HG03064 (cell line): ENCODE measurements at regions not wholly inside any gene's neighbourhood (a gene's known extent, or its start where the extent isn't known, plus 50 kb on each side); places are given as distances from the start of the nearest gene placed in this dataset.

Source experiments
- ATAC-seq: cut with Tn5 transposase; IDR thresholded peaks from one replicate; pipeline ENCODE4 v1.9.1; 2021; ENCODE audit warnings: low read depth; ENCODE audit not compliant: unreplicated experiment

DNA sequence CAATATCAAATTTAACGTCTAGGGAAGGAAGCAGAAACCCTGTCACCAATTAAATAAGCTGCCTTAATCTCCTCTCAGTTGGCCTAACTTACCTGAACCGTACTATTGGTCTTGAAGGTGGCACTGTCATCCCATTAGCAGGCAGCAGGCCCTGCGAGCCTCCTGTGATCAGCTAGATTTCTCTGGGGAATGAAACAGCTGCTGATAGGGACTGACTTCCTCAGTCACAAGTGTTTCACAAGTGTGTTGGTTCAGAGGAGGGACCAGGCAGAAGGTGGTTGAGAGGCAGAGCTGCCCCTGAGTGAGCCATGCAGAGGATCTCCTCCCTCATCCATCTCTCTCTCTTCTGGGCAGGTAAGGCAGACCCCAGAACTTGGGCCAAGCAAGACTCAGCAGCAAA, 166.8 kb downstream of the DAD1 start:
- ATAC-seq: peak; percentile 70

DNA sequence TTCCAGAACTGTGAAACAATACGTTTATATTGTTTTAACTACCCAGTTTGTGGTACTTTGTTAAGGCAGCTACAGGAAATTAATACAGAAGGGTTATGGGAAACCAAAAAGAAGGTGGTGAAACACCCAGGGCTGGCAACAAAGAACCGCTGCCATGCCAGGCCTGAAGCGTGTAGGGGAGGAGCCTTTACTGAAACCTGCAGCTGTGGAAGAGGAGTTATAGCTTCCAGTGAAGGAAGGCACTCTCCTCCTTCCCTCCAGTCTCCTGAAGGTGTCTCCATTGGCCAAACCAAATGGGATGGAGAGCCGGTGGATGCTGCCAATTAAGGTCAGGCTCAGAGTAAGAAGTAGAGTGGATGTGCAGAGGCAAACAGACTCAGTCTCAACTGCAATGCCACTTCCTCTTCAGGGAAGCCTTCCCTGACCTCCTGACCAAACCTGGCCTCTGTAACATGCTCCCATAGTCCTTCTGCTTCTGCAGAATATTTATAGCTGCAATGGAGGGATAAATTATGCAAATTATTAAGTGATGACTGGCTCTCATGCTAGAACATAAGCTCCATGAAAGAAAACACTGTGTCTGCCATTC, 168.3 kb downstream of the DAD1 start:
- ATAC-seq: no peak

DNA sequence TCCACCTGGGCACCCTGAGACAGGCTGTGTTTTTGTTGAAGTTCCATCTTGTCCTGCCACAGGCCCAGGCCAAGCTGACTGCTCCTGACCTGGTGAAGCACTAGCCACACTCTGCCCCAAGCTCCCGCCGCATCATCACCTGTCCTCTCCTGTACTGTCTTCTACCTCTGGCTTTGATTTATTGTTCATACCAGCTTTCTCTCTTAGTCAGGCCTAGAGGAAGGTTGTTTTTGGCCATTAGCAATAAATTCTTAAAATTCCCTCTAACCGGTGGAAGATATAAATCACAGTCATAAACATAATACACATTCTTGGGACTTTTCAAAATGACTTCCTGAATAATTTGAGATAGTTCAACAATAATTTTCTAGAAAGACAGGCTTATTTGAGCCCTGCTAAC, 169.4 kb downstream of the DAD1 start:
- no peak for ATAC-seq

DNA sequence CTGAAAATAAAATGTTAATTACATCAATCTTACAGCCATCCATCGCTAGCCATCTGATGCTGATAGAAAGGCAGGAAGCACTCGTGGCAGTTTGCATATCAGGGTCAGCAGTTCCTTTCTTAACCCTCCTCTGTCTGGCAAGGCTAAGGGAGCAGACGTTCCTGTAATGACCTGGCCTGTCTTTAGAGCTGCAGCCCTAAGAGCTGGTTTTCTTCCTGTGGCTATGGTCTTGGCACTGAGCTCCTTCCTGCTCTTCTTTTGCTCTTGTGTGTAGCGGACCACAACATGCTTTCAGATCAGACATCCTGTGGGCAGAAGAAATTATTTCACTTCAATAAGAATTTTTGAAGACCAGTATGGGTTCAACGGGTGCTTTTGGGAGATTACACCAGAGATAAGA, 170.4 kb downstream of the DAD1 start:
- no peak for ATAC-seq

DNA sequence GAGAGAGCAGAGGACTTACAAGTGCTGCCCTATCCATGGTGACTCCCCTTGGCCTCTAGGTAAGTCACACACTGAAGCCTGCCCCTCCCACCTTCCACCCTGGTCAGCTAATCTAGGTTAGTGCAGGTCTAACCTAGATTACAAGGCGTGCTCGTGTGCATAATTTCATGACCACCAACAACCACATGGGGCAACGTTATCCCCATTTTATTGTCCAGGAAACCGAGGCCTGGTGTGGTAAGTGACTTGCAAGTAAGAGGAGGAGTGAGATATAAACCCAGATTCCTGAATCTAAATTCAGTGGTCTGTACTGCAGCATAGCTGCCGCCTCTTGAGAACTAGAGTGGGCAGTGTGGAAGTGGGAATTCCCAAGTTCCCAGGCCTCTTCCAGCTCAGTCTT, 171.1 kb downstream of the DAD1 start:
- no peak for ATAC-seq

DNA sequence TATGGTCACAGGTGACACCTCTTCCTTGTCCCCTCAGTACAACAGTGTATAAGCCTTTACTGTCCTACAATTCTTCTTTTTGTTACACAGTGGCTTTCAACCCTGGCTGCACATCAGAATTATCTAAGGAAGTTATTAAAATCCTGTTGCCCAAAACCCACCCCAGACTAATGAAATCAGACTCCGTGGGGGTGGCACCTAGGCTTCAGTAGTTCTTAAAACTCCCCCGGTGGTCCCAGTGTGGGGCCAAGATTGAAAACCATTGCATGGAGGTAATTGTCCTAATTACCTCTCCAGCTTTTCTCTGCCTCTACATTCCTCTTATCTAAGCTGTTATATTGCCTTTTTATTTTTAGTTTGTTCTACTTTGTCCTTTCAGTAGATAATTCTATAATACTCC, 172.8 kb downstream of the DAD1 start:
- no peak for ATAC-seq

DNA sequence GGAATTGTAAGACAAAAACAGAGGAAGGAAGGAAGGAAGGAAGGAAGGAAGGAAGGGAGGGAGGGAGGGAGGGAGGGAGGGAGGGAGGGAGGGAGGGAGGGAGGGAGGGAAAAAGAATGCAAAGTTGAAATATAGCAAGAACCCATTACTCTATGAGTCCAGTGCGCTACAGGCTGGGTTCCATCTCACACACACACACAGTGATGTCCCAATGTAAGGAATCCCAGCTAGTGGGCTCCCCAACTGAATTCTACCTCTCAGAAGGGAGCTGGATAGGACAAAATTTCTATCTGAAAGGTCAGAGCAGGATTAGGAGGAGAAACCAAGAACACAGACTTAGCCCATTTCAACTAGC, 173.4 kb downstream of the DAD1 start:
- ATAC-seq: no peak

DNA sequence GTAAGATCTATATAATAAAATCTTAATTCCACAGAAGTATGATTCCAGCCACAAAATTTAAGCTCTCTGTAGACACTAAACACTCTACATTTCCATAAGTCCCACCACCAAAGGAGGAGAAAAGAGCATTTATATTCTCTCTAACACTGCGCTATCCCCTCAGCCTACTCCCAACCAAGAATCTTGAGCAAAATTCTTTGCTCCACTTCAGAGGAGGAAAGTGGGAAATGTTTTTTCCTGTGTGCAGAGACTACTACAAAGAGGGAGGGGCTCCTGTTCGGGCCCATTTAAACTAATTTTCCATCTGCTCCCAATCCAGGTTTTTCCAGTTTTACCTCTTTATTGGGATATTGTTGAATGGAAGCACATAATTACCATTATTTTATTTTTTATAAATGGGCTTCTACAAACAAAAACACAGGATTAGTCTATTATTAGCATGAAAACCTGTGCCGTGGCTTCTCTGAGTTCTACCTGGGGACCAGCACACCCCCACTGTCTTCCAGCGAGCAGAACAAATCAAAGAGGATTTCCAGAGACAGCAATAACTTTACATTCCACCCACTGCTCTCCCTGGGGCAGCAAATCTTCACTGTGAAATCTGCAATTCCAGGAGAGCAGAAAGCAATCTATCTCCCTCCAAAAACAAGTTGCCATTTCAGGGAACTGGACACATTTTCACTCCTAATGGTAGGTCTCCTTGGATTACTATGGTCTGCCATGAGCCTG, 174.0 kb downstream of the DAD1 start:
- ATAC-seq: no peak

DNA sequence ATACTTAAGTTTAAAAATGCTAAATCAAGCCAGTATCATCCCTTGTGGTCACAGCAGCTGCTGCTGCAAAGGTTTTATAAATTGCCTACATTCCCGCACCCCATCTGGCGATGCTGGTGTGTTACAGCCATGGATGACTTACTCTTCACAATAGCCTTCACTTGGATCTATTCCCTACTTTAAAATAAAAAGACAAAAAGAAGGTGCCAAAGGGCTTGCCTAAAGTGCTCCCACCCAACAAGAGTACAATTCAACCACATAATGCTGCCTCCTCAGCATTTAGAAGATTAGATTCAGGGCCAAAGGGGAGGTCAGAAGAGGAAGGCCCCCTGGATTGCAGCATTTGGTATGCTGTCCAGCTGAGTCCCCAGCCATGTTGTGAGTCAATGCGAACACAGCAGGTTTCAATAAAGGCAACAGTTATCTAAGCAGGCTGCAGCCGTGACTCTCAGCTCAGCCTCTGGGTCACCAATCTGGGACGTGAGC, 176.1 kb downstream of the DAD1 start:
- ATAC-seq: no peak

DNA sequence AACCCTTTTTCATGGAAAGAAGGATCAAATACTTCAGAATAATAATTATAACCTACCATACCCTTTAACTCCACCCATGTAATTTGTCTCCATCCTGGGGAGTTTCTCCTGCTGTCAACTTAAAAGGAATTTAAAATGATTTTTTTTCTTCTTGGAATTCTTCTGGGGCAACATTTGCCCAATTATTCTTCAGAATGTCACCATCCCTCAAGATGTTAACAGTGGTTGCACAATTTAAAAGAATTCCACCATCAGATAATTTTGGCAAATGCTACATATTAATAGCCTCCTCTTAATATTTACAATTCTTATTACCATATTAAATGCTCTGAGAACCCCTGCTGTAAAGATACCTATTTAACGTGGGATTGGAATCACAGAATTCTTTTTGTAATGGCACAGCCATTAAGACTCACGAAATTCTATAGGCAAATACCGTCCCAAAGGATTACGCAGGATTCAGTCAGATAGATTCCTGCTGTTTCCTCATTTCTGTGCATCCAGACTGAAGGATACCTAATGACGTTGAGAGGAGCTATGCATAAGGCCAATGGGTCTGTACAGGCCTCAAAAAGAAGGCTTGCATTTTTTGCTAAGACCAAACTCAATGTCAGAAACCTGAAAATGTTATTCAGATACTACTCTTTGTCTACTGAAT, 177.5 kb downstream of the DAD1 start:
- no peak for ATAC-seq

DNA sequence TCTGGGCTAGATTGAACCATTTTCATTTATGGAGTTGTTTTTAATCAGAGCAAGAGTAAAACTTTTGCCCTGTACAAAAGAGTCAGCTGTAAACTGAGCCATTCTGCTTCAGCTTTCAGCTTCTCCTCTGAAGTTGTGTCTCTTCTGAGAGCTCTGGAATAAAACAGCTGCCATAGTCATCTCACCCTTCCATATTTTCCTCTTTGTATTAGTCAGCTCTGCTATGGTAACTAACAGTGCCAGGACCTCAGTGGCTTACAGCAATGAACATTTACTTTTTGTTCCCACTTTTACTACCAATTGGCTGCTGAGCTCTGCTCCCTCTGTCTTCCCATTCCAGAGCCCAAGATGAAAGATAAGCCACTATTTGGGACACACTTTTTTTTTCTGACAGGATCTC, 178.5 kb downstream of the DAD1 start:
- no peak for ATAC-seq

DNA sequence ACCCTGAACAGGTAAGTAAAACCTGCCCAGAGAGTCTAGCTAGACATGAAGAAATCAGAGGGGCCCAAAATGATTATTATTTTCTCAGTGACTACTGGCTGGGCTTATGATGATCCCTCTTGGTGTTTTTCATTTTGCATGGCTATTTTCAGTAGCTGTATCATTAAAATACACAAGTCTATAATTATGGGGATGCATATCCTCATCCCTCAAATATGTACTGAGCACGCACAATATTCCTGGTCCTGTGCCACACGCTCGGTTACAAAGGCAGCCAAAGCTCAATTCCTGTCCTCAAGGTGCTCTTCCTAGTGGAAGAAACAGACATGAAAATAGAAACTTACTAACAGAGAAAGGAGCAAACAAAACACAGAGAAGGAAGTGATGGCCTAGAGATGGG, 180.0 kb downstream of the DAD1 start:
- no peak for ATAC-seq

DNA sequence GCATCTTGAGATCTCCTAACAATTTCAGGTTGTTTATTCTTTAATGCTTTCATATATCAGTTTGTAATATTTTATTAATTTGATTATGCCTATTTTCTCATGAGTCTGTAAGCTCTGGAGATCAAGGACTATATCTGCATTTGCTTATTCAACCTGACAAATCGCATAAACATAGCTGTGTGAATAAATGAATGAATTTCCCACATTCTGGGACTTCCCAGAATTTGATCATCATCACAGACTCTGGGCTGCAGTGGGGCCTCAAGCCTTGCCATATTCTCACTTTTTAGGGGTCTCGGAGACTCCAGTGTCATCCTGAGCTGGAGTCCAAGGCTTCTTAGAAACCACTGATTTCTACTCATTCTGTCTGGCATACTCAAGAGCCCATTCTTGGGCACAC, 180.5 kb downstream of the DAD1 start:
- no peak for ATAC-seq

DNA sequence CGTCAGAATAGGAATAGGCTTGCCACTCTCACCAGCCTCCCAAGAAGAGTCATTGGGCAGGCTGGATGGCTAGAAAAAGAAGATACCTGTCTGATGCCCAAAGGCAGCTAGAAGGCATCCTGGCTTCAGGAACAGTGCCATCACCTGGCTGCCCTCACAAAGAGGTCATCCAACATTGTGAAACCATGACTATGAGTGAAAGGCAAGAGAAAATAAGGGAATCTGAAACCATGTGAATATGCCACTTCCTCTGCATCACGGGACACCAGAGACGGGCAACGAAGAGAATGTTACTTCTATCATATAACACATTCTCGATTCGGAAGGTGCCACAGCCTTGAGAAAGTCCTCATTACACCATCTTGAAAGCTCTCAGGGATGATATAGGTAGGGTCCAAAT, 182.0 kb downstream of the DAD1 start:
- no peak for ATAC-seq

DNA sequence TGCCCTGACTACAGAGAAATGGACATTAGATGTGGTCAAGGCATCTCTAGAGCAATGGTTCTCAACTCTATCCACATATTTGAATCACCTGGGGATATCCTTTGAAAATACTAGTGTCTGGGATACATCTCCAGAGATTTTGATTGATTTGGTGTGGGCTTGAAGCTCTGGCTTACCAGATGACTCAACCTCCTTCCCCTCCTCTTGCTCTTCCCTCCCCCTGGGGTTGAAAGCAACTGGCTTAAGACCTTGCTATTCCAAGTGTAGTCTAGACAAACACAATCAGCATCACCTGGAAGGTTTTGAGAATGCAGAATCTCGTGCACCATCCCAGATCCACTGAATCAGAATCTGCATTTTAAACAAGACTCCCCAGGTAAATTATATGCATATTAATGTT, 183.8 kb downstream of the DAD1 start:
- ATAC-seq: no peak

DNA sequence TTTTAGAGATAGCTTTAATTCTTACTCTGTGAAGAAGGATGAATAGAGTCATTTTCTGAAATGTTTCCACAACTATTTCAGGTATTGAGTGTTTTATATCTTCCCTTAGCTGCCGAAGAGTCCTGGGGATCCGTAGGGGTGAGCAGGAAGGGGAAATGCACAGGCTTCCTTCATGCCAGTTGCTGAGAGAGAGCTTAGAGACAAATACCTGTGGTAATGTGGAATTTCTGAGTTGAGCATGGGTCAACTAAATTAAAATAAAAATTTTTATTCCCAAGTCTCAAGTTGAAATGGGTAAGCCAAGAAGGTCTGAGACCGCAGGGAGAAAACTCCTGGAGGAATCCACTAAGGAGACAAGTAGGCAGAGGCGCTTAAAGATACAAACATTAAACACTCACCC, 185.7 kb downstream of the DAD1 start:
- ATAC-seq: no peak

DNA sequence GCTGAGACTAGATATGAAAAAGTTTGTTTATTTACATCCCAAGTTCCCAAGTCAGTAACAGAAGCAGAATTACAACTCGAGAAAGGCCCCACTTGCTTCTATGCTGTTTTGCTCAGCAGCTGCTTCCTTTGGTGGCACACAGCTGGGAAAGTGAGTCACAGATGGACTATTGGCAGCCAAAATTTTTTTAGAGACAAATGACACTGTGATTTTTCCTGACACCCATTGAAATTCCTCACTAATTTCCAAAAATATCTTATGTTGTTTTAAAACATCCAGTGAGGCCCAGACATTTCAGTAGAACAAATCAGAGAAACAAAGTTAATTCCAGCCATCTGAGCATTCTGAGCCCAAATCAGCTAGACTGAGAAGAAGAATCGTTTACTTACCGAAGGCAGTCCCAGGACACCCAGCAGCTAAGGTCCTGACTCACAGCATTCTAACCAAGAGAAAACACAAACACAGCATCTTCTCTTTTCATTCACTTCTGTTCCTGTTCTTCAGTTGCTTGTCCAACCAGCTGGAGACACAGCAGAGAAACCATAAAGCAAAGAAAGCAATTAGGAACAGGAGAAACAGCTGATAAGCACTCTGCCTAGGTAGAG, 188.3 kb downstream of the DAD1 start:
- no peak for ATAC-seq

DNA sequence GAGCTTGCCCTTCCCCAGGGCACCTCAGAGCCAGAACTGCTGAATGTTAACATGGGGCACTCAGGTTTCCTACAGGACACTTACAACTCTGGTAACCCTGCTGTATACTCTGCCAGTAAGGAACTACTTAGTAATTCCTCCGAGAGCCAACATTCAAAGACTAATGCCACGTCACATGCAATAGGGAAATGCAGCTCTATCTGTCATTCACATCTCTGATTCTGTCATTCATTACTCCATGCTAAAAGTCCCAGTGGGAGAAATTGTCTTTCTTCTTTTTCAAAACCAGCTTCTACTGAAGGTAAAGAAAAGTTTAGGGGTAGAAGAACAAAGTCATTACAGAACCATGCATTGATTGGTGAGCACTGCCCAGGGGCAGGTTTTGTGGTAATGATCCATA, 189.2 kb downstream of the DAD1 start:
- ATAC-seq: no peak

DNA sequence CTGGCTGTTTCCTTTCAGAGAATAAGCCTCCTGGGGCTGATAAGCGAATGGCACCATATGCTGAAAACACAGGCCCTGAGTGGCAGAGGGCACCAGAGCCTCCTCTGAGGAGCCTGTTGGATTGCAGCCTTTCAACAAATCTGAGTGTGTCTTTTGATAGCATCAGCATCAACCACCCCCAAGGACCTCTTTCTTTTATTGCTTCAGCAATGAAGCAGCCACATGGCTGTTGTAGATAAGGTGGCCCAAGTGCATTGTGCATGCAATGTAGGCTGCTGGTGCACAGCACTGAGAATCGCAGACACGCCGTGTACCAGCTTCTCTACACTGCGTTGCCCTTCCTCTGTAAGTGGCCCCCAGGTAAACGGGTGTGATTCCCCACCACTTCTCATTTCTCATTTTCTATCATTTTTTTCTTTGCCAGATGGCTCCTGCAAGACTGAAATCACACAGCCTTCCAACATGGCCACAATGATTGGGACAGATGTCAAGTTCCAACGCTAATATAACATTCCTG, 191.7 kb downstream of the DAD1 start:
- no peak for ATAC-seq

DNA sequence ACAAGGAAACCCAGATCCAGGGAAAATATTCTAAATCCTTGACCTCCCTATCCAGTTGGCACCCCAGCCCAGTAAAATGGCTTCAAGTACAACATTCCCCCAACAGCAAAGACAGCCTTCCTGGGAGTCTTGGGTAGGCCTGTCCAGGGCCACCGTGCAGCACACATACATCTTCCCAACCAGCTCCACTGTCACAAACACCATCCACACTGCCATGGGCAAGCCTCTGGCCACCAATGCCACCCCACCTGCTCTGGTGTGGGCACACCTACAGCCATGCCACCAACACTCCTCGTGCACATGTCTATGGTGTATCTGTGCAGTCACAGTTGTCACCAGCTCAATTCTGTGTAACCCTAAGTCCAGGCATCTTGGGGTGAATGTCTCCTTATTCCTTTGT, 193.2 kb downstream of the DAD1 start:
- ATAC-seq: no peak

DNA sequence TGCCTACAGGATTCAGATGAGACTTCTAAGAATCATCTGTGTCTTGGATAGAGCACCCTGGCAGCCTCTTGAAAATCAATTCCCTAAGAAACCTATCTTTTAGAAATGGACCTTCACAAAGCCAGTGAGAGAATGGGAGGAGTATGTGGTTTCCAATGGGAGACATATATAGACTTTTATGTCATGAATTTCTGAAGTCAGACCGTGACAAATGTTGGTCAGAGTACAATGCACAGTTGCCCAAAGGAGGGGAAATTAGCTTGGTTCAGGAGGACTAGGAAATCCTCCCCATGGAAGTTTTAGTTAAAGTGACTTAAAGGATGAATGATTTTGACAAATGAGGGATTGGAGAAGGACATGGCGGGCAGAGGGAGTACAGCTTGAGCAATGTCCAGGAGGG, 194.4 kb downstream of the DAD1 start:
- no peak for ATAC-seq

DNA sequence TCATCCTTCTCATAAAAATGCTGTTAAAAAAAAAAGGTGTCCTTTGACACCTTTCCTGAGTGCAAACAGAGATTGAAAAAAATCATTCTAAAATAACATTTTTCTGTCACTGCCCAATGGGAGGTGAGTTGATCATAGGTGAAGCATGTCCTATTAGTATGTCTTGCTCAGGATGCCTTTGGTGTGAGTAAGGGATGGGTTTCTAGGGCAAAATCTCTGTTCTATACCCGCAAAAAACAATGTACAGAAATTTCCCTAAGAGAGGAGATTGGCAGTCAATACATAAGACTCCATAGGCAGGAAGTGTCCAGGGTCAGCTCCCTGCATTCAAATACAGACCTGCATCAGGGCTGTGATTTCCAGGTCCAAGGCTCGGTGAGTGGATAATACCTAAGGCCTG, 195.2 kb downstream of the DAD1 start:
- no peak for ATAC-seq
